ENCODE measurements at regions not wholly inside any gene's neighbourhood (a gene's known extent, or its start where the extent isn't known, plus 50 kb on each side); places are given as distances from the start of the nearest gene placed in this dataset.

GRCh38 chr7:22651534-22652243, 75.3 kb upstream of the IL6 start:
- ChIA-PET CTCF (interaction anchor here (1.2 to 1.7 kb wide), 2 partner anchors 62 to 70 kb away, joined by 3 read pairs; no protein-coding TSS in a partner anchor), POLR2A (no interaction called here)
- Histone ChIP-seq H3K27me3 (ENCODE audit: control insufficient read depth, insufficient read depth, low read length) (no peaks in the 10 kb centered on the region), H3K36me3 (ENCODE audit: control insufficient read depth, insufficient read depth, low read length) (no peaks in the 10 kb centered on the region), H3K4me3 (ENCODE audit: low read depth, low read length) (no peak overlapping the region)
- DNase-seq (ENCODE audit: low read depth), result no peak
- TF ChIP-seq CTCF (IDR thresholded peaks at IDR 0.05; ENCODE audit: insufficient read depth, low read depth, low read length), result no peak

GRCh38 chr7:22651036-22651435, 76.0 kb upstream of the IL6 start:
- H3K36me3 ChIP-seq (ENCODE audit: control insufficient read depth, insufficient read depth, low read length), result no peaks in the 10 kb centered on the region
- ChIA-PET POLR2A (no interaction called here), CTCF (interaction anchor here (1.2 kb wide), 1 partner anchor 61 kb away, joined by 3 read pairs; no protein-coding TSS in a partner anchor)
- DNase-seq (ENCODE audit: low read depth), result no peak
- no peak overlapping the region for H3K4me3 ChIP-seq (ENCODE audit: low read depth, low read length)
- TF ChIP-seq CTCF (IDR thresholded peaks at IDR 0.05; ENCODE audit: insufficient read depth, low read depth, low read length), result no peak
- no peaks in the 10 kb centered on the region for H3K27me3 ChIP-seq (ENCODE audit: control insufficient read depth, insufficient read depth, low read length)

GRCh38 chr7:22649686-22650085, 77.3 kb upstream of the IL6 start:
- no peak for TF ChIP-seq CTCF (IDR thresholded peaks at IDR 0.05; ENCODE audit: insufficient read depth, low read depth, low read length)
- CTCF ChIA-PET, result no interaction called here
- POLR2A ChIA-PET, result no interaction called here
- Histone ChIP-seq H3K27me3 (ENCODE audit: control insufficient read depth, insufficient read depth, low read length) (no peaks in the 10 kb centered on the region), H3K4me3 (ENCODE audit: low read depth, low read length) (no peak overlapping the region), H3K36me3 (ENCODE audit: control insufficient read depth, insufficient read depth, low read length) (no peaks in the 10 kb centered on the region)
- no peak for DNase-seq (ENCODE audit: low read depth)

- peak; percentile 54 for DNase-seq (ENCODE audit: low read depth)
- no peaks in the 10 kb centered on the region for H3K27me3 ChIP-seq (ENCODE audit: control insufficient read depth, insufficient read depth, low read length)
- CTCF ChIA-PET, result no interaction called here
- POLR2A ChIA-PET, result no interaction called here
- no peaks in the 10 kb centered on the region for H3K36me3 ChIP-seq (ENCODE audit: control insufficient read depth, insufficient read depth, low read length)
- TF ChIP-seq CTCF (IDR thresholded peaks at IDR 0.05; ENCODE audit: insufficient read depth, low read depth, low read length), result no peak
- no peak overlapping the region for H3K4me3 ChIP-seq (ENCODE audit: low read depth, low read length)
Measured at GRCh38 chr7:22647451-22648257, 79.3 kb upstream of the IL6 start.

- DNase-seq (ENCODE audit: low read depth), result no peak
- Histone ChIP-seq H3K27me3 (ENCODE audit: control insufficient read depth, insufficient read depth, low read length) (no peaks in the 10 kb centered on the region), H3K4me3 (ENCODE audit: low read depth, low read length) (no peak overlapping the region), H3K36me3 (ENCODE audit: control insufficient read depth, insufficient read depth, low read length) (no peaks in the 10 kb centered on the region)
- CTCF ChIA-PET, result interaction anchor here (0.7 to 1.6 kb wide), 2 partner anchors 85 to 87 kb away, joined by 3 to 4 read pairs; no protein-coding TSS in a partner anchor
- no peak for TF ChIP-seq CTCF (IDR thresholded peaks at IDR 0.05; ENCODE audit: insufficient read depth, low read depth, low read length)
- POLR2A ChIA-PET, result no interaction called here
Measured at GRCh38 chr7:22645418-22646181, 81.4 kb upstream of the IL6 start.

Data from BJ (cell line).